ENCODE measurements at regions not wholly inside any gene's neighbourhood (a gene's known extent, or its start where the extent isn't known, plus 50 kb on each side); places are given as distances from the start of the nearest gene placed in this dataset.

DNA sequence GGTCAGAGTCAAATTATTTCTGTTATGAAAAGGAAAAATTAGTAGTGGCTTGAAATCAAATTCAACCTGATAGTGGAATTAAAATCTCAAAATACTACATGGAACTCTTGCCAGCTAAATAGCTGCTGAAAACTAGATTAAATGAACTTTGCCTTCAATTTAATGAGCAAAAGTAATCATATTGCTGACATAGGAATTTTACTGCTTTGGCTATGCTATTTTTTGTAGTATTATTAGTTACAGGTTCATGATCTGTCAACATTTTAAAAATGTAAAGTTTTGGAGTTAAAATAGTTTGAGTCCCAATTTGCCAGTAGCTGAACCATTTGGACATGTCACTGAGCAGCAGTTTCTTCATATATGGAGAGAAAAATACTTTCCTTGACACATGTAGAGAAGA, 81.4 kb downstream of the RERGL start:
- H3K4me1 ChIP-seq (replicated peaks in 1 of 2): no peaks in the 10 kb centered on the region
- no peak overlapping the region for H3K27ac ChIP-seq
- no peak overlapping the region for H3K4me3 ChIP-seq
- DNase-seq: no peak
- intact Hi-C loops (cut with DNase I): no loop called here
- H3K27me3 ChIP-seq: no peaks in the 10 kb centered on the region
- TF ChIP-seq, protein P1, sequence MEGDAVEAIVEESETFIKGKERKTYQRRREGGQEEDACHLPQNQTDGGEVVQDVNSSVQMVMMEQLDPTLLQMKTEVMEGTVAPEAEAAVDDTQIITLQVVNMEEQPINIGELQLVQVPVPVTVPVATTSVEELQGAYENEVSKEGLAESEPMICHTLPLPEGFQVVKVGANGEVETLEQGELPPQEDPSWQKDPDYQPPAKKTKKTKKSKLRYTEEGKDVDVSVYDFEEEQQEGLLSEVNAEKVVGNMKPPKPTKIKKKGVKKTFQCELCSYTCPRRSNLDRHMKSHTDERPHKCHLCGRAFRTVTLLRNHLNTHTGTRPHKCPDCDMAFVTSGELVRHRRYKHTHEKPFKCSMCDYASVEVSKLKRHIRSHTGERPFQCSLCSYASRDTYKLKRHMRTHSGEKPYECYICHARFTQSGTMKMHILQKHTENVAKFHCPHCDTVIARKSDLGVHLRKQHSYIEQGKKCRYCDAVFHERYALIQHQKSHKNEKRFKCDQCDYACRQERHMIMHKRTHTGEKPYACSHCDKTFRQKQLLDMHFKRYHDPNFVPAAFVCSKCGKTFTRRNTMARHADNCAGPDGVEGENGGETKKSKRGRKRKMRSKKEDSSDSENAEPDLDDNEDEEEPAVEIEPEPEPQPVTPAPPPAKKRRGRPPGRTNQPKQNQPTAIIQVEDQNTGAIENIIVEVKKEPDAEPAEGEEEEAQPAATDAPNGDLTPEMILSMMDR (IDR thresholded peaks at IDR 0.05): no peak
- TF ChIP-seq POLR2A (IDR thresholded peaks at IDR 0.05): no peak
- H3K9me3 ChIP-seq (replicated peaks in 1 of 3): peaks cover 0 to 4% (median 0%) of the 10 kb centered on the region in 3 donors
- H3K36me3 ChIP-seq (replicated peaks in 1 of 2): no peaks in the 10 kb centered on the region

DNA sequence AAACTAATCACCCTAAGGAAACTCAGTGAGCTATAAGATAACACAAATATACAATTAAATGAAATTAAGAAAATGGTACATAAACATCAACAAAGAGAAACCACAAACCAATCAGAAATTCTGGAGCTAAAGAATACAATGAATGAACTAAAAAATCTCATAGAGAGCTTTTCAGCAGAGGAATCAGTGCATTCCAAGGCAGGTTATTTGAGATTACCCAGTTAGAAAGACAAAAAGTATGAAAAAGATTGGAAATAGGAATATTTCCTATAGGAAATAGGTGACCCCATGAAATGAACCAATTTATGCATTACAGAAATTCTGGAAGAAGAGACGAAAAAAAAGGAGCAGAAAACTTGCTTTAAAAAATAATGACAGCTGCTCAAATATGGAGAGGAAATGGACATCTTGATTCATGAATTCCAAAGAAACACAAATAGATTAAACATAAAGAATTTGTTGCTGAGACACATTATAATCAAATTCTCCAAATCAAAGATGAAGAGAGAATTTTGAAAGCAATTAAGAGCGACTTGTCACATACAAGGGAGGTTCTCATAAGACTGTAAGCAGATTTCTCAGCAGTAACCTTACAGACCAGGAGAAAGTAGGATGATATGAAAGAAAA, 90.7 kb downstream of the RERGL start:
- Histone ChIP-seq H3K4me1 (replicated peaks in 1 of 2) (no peaks in the 10 kb centered on the region), H3K27me3 (no peaks in the 10 kb centered on the region), H3K27ac (no peak overlapping the region), H3K9me3 (replicated peaks in 1 of 3) (peaks cover 0 to 10% (median 0%) of the 10 kb centered on the region in 3 donors), H3K4me3 (no peak overlapping the region), H3K36me3 (replicated peaks in 1 of 2) (no peaks in the 10 kb centered on the region)
- 67 to 83% (median 69%) methylated on average over 2 of the region's 2 CpGs for WGBS, 4 donors
- intact Hi-C loops (cut with DNase I): no loop called here
- TF ChIP-seq POLR2A (IDR thresholded peaks at IDR 0.05): no peak
- TF ChIP-seq, protein P1 (IDR thresholded peaks at IDR 0.05): no peak
- DNase-seq: no peak

DNA sequence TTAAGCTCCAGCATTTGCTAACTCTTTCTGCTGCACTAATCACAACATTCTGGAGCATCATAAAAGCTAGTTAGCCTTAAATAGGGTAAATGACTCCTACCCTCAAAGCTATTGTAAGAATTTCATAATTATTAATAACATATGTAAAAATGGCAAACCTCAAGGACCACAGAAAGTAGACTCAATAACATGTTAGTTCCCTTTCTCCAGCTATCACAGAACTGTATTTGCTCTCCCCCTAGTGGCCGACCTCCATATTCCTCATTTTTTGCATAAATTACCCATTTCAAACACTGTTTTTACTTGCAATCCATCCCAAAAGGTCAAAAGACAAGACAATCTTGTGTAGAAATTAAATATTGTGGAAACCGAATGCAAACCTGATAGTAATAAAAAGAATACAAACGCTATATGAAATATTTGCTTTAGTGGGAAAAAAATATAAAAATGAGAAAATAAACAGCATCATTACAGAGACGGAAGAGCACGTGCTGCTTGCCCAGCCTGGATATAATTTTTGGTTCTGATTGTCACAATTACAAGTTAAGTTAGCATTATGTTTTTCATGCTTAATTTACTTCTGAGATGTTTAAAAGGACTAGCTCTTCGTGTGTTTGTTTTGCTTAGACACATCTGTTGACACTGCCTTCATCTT, 97.9 kb downstream of the RERGL start:
- Histone ChIP-seq H3K4me3 (no peak overlapping the region), H3K4me1 (replicated peaks in 1 of 2) (no peaks in the 10 kb centered on the region), H3K36me3 (replicated peaks in 1 of 2) (no peaks in the 10 kb centered on the region), H3K27ac (no peak overlapping the region), H3K9me3 (replicated peaks in 1 of 3) (no peaks in the 10 kb centered on the region), H3K27me3 (no peaks in the 10 kb centered on the region)
- intact Hi-C loops (cut with DNase I): no loop called here
- DNase-seq: peak in 5 of 7 donors; percentile 14 to 30 (median 22)
- WGBS, 4 donors: 32 to 34% (median 34%) methylated on average over 6 of the region's 6 CpGs
- TF ChIP-seq, protein P1 (IDR thresholded peaks at IDR 0.05): peak; percentile 23 to 78 (median 42)
- TF ChIP-seq POLR2A (IDR thresholded peaks at IDR 0.05): no peak

DNA sequence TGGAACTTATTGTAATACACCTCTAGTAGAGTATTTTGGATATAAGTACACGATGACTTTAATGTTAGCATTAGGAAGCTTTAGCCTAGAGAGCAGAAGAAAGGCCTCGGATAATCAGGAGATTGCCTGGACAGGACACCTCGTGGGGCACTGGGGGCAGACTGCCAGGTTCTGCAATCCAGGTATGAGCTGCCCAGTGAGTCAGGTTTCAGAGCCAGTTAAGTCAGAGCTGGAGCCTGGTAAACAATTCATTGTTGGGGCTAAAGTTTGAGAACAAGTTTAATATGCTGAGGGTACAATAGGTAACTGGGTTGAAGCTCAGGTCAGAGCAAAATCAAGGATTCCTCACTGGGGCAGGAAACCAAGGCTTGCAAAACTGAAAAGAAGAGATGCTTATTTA, 107.4 kb downstream of the RERGL start:
- no peak overlapping the region for H3K27ac ChIP-seq
- no peak overlapping the region for H3K4me3 ChIP-seq
- 55 to 63% (median 58%) methylated on average over 3 of the region's 3 CpGs for WGBS, 4 donors
- no peaks in the 10 kb centered on the region for H3K36me3 ChIP-seq (replicated peaks in 1 of 2)
- H3K9me3 ChIP-seq (replicated peaks in 1 of 3): no peaks in the 10 kb centered on the region
- no peak for DNase-seq
- H3K4me1 ChIP-seq (replicated peaks in 1 of 2): no peaks in the 10 kb centered on the region
- intact Hi-C loops (cut with DNase I): no loop called here
- no peaks in the 10 kb centered on the region for H3K27me3 ChIP-seq
- TF ChIP-seq POLR2A (IDR thresholded peaks at IDR 0.05): no peak
- TF ChIP-seq, protein P1 (IDR thresholded peaks at IDR 0.05): no peak

All from adrenal gland (tissue), 9 donors.